A673 (cell line): ENCODE measurements at regions not wholly inside any gene's neighbourhood (a gene's known extent, or its start where the extent isn't known, plus 50 kb on each side); places are given as distances from the start of the nearest gene placed in this dataset.

ENCODE experiments used
- EZH2 ChIP-seq: fragments of 200-600 bp; sonication (generic); IDR thresholded peaks from 2 replicates; pipeline ENCODE4 v1.6.1; 2017; ENCODE audit warnings: borderline replicate concordance, low read depth, mild to moderate bottlenecking, mixed read lengths, antibody characterized with exemption, low read length; ENCODE audit not compliant: poor library complexity, severe bottlenecking
- TF ChIP-seq, protein P1 (sequence below): fragments of 300-800, 200-600 bp; sonication (generic); conservative IDR thresholded peaks from 2 replicates; pipeline ENCODE4 v1.5.1; 2017; ENCODE audit warnings: low read depth, mild to moderate bottlenecking, antibody characterized with exemption, low read length, moderate library complexity, mixed read lengths

DNA sequence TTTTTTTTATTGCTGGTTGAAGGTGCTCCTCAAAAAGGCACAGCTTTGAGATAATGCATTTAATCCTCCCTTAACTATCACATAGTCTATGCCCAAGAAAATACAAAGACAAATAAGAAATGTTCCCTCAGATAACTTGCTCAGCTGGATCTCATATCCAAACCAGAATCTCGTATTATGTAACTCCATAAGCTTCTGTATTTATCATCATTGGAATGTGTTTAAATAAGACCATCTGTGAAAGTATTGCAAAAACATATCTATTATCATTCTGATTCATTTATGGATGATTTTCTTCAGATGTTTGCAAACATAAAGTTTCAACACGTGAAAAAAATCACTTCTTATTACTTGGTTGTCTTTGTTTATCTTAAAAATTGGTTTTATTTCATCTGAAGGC is 190.9 kb downstream of the IRS2 start:
- TF ChIP-seq, protein P1, sequence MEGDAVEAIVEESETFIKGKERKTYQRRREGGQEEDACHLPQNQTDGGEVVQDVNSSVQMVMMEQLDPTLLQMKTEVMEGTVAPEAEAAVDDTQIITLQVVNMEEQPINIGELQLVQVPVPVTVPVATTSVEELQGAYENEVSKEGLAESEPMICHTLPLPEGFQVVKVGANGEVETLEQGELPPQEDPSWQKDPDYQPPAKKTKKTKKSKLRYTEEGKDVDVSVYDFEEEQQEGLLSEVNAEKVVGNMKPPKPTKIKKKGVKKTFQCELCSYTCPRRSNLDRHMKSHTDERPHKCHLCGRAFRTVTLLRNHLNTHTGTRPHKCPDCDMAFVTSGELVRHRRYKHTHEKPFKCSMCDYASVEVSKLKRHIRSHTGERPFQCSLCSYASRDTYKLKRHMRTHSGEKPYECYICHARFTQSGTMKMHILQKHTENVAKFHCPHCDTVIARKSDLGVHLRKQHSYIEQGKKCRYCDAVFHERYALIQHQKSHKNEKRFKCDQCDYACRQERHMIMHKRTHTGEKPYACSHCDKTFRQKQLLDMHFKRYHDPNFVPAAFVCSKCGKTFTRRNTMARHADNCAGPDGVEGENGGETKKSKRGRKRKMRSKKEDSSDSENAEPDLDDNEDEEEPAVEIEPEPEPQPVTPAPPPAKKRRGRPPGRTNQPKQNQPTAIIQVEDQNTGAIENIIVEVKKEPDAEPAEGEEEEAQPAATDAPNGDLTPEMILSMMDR = no peak
- no peak for TF ChIP-seq EZH2
